Heart left ventricle (tissue), 13 donors: ENCODE measurements at regions not wholly inside any gene's neighbourhood (a gene's known extent, or its start where the extent isn't known, plus 50 kb on each side); places are given as distances from the start of the nearest gene placed in this dataset.

Source experiments
- CTCF ChIP-seq, 12 donors: fragments of 200-600 bp; sonication (generic) in 4 of 12; IDR thresholded peaks; one replicate each; pipeline versions ENCODE4 v1.5.0 to v1.8.0; 2018 to 2022; ENCODE audit warnings: antibody characterized with exemption in 12 of 12, mild to moderate bottlenecking in 5 of 12
- POLR2A ChIP-seq, 2 donors: fragments of 450-650 bp; IDR thresholded peaks; one replicate each; pipeline ENCODE4 v1.6.1; 2017; ENCODE audit warnings: antibody characterized with exemption in 2 of 2, mild to moderate bottlenecking in 2 of 2, moderate library complexity in 2 of 2
- donor health status: ischemic (EF 13 %, LVEDD 7.1; RV severe dilation, severe dysfunction).
- donor health status: DM: no; HTN: yes; CAD: no.
- donor health status: DM: no; HTN: no; CAD: no.
- donor health status: ischemic (EF 25% LVEDD 6.9; RV normal size, moderate dysfunction).
- donor health status: ischemic (EF 25% LVEDD 5.7; RV mildly dilated, moderate dysfunction).
- donor health status: ischemic (EF 35%, LVEDD 5.7; RV mildly dilated, moderate dysfunction).
- donor health status: nonischemic (EF 11% LVEDD 7.7; RV severe dilation, severe dysfunction).
- donor health status: DM: yes; HTN: yes; CAD: no.
- donor health status: PGD.
- donor health status: ischemic (EF 29% LVEDD 5.4; RV normal size, mild dysfunction).
- donor health status: nonischemic (EF 23%, LVEDD 6.1; RV moderate dilation, normal function).

DNA sequence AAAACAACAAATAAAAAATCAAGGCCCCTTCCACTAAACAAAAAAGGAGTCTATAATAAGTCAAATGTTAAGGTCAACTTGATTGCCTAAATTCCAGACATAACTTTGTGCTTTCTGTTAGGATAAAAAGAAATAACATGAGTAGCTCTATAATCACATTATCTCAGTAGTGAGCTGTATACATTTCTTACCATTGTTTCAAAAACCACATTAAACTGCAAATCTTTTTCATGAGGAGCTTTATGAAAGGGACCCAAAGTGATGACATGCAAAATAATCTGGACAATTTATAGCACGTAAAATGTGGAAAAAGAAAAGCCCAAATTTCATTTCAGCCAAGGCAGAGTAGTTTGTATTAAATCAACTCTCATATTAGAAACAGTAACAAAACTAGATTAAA lies 269.2 kb downstream of the KLF12 start:
- TF ChIP-seq CTCF (IDR thresholded peaks at IDR 0.05) (no peak), POLR2A (IDR thresholded peaks at IDR 0.05) (no peak)
